ENCODE measurements at regions not wholly inside any gene's neighbourhood (a gene's known extent, or its start where the extent isn't known, plus 50 kb on each side); places are given as distances from the start of the nearest gene placed in this dataset.

DNA sequence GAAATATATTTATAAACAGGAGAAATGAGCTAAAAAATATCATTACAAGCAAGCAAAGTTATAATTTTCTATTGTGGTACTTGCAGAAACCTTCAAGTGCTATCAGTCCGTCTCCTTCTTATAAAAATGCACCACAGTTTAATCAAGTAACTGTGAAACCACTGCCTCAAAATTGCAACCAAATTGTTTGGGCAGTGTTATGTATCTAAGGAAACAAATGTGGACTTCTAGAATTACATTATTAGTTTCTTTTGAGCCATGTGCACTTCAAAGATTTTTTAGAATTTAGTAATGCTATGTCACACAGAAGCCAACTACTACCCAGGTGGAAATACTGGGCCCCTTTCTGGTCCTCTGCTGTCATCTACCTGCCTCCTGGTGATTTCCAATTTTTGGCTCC is 495.6 kb downstream of the NYAP2 start:
- TF ChIP-seq ZNF274 (IDR thresholded peaks at IDR 0.05; ENCODE audit: low read depth, low read length): no peak
- H3K4me3 ChIP-seq (ENCODE audit: low read length): no peak overlapping the region

DNA sequence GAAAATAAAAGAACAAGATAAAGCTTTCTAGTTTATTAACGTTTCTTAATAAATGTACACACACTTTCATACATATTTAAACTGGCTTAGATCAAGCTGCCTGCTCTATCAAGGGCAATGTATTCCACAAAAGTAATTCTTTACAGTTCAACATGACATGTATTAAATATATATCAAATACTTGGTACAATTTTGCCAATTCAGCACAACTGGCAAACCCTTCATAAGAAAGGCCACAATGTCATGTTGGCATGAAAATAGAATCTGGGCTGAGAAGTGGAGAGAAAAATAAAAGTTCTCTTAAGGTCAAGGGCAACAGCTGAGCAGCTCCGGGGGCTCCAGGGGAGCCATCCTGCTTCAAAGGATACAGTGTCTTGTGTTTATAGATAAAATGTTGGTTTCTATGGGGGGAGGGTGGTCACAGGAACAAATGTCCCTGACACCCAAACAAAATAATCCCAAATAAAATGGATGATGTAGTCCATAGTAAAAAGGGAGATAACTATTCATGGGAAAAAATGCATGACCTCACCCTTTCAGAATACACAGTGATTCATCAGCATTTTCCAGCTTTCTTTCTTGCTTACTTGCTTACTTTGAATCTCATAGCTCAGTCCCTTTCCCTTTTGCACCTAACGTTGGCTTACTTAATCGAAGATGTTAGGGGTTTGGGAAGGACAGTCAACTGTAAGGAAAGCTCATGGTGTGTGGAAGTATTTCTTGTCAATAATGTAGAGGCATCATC is 494.9 kb downstream of the NYAP2 start:
- no peak for TF ChIP-seq ZNF274 (IDR thresholded peaks at IDR 0.05; ENCODE audit: low read depth, low read length)
- no peak overlapping the region for H3K4me3 ChIP-seq (ENCODE audit: low read length)

DNA sequence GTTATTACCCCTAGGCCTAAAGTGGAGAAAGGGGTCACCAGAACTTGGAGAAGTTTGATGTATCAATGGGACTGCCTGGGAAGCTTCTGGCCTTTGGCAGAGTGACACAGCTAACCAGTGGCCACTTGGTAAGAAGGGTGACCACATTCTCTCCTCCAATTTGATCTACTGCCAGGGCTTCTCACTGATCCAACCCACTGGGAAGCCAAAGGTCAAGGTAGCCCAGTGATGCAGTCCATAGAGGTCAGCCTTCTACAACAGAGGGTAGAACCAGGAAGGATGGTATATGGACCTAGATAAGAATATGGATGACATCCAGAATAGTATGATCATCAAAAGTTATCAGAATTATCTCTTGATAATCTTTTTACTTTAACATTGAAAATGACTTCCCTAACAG is 493.6 kb downstream of the NYAP2 start:
- no peak overlapping the region for H3K4me3 ChIP-seq (ENCODE audit: low read length)
- no peak for TF ChIP-seq ZNF274 (IDR thresholded peaks at IDR 0.05; ENCODE audit: low read depth, low read length)

DNA sequence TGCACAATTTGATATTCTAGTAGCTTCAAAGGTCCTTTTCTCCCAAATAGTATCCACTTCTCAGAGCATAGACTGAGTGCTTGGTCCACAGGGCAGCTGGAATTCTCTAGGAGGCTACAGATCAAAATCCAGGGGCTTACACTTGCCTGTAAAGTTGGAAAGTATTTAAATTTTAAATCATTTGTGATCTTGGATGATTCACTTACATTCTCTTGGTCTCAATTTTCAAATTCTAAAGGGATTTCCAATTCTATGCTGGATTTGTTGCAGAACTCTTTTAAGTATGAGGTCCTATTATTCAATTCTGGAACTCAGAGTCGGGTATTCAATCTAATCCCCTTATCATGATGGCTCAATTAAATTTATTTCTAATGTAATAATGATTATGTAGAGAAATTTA is 492.3 kb downstream of the NYAP2 start:
- no peak for TF ChIP-seq ZNF274 (IDR thresholded peaks at IDR 0.05; ENCODE audit: low read depth, low read length)
- H3K4me3 ChIP-seq (ENCODE audit: low read length): no peak overlapping the region

DNA sequence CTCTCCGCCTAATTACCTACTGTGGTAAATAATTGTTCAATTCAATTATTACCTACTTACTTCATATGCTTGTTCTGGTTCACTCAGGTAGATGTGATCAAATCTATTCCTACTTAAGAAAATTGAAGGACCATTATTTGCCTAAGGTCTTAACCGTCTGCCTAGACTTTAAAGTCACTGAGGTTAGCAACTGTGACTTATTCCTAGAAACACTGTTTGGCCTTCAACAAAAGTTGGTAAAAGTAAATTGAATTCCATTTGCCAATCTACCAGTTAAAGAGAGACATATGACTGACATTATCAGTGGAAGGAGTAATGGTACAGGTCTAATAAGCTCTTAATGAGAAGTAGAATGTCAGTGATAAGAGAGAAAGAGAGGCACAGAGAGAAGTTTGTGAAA is 491.5 kb downstream of the NYAP2 start:
- H3K4me3 ChIP-seq (ENCODE audit: low read length): no peak overlapping the region

DNA sequence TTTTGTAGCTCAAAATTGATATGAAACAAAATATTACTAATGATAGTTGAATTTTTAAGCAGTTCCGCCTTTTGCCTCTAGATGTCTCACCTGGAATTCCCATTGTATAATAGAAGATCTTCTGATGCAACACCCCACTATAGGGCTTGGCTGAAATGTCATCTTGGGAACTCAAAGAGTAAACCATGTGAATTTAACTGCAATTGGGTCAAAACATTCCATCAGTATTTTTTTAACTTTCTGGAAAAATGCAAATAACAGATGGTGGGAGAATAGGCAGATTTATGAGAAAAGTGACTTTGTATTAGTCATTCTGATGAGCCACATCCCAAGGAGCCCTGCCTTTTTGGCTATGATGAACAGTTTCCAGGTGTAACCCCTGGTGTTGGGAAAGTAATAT is 489.9 kb downstream of the NYAP2 start:
- TF ChIP-seq ZNF274 (IDR thresholded peaks at IDR 0.05; ENCODE audit: low read depth, low read length): no peak
- H3K4me3 ChIP-seq (ENCODE audit: low read length): no peak overlapping the region

More for the DNA sequence above, 491.5 kb downstream of the NYAP2 start:
- no peak for TF ChIP-seq ZNF274 (IDR thresholded peaks at IDR 0.05; ENCODE audit: low read depth, low read length)

DNA sequence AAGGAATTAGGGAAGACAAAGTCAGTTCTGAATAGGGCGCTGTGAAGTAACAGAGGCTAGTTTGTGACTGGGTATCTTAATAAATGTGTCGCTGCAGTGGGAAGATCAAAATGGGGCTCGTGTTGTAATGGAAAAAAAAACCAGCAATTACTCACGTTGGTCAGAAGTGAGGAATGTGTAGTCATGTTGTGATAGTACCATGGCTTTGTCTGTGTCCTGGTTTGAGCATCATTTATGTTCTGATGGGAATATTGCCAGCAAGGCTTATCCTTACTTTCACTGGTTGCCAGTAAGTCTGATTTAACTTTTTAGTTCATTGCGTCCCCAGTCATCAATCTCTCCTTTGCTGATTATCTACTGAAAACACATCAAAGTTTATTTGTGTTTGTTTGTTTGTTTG is 467.6 kb downstream of the NYAP2 start:
- H3K4me3 ChIP-seq (ENCODE audit: low read length): no peak overlapping the region
- TF ChIP-seq ZNF274 (IDR thresholded peaks at IDR 0.05; ENCODE audit: low read depth, low read length): no peak

DNA sequence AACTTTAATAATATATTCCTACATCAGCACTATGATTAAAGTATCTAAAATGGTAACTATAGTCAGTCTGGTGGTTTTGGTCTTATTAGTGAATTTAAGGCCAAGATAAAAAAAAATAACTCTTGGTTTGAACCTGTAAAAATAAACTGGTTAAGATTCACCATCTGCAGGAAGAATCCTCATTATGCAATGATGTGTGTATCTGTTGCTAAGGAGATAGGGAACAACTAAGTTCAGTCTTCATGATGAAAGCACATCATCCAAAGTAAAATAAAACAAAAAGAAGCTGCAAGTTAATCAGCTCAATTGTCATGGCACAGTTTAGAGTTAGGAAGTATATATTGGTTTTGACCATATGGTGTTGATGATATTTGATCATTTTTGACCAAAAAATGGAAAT is 466.0 kb downstream of the NYAP2 start:
- TF ChIP-seq ZNF274 (IDR thresholded peaks at IDR 0.05; ENCODE audit: low read depth, low read length): no peak
- no peak overlapping the region for H3K4me3 ChIP-seq (ENCODE audit: low read length)

DNA sequence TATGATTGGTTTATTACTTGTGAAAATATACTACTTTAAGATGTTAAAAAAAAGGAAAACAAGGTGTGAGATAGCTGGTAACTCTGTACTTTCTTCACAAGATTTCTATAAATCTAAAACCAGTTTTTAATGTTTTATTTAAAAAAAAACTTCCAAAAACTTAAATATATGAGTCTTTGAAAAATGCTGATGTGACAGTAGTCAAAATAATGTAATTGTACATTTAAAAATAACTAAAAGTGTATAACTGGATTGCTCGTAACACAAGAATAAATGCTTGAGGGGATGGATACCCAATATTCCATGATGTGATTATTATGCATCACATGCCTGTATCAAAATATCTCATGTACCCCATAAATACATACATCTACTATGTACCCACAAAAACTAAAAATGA is 464.9 kb downstream of the NYAP2 start:
- no peak overlapping the region for H3K4me3 ChIP-seq (ENCODE audit: low read length)
- no peak for TF ChIP-seq ZNF274 (IDR thresholded peaks at IDR 0.05; ENCODE audit: low read depth, low read length)

DNA sequence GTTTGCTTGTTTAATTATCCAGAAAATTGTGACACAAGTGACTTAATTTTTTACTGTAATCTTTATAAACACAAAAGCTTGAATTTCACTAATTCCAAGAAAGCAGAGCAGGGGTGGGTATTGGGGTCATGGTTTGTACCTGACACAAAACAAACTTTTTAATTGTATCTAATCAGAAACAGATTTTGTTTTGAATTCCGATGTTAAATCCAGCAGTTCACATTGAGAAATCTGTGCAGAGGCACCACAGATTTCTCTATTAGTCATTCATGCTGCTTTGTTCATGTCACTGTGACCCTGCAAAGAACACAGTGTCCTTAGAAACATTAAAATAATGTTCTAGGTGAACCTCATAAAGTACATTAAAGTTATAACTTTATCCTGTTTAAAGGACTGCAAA is 443.4 kb downstream of the NYAP2 start:
- TF ChIP-seq ZNF274 (IDR thresholded peaks at IDR 0.05; ENCODE audit: low read depth, low read length): no peak
- no peak overlapping the region for H3K4me3 ChIP-seq (ENCODE audit: low read length)

DNA sequence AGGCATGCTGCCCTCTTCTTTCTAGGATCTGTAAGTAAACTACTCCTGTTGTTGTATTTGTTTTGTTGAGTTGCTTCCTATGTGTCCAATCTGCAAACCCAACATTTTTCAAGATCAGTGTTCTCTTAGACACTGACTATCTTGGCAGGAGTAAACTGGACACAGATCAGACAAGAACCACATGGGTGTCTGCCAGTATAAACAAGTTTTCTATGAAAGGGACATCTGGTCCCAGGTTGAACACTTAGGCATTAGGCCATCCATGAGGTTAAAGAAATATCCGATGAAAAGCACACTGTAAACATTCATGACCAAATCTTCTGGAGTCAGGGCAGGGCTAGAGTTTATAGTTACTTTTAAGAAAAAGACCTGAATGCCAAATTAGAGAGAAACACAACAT is 441.8 kb downstream of the NYAP2 start:
- no peak for TF ChIP-seq ZNF274 (IDR thresholded peaks at IDR 0.05; ENCODE audit: low read depth, low read length)
- no peak overlapping the region for H3K4me3 ChIP-seq (ENCODE audit: low read length)

DNA sequence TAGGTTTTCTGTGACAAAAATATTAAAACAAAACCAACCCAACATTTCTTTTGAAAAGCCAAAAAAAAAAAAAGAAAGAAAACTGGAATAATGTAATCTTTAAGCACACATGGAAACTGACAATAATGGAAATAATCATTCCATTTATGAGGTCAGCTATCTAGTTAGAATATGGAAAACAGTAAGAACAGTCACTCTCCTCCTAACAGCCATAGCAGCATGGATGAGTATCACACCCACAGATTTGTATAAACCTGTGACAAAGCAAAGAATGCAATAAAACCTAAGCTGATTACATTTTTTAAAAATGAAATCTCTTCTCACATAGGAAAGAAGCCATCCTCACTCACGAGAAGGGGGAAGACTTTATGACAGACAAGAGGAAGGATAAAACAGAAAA is 437.8 kb downstream of the NYAP2 start:
- no peak for TF ChIP-seq ZNF274 (IDR thresholded peaks at IDR 0.05; ENCODE audit: low read depth, low read length)

DNA sequence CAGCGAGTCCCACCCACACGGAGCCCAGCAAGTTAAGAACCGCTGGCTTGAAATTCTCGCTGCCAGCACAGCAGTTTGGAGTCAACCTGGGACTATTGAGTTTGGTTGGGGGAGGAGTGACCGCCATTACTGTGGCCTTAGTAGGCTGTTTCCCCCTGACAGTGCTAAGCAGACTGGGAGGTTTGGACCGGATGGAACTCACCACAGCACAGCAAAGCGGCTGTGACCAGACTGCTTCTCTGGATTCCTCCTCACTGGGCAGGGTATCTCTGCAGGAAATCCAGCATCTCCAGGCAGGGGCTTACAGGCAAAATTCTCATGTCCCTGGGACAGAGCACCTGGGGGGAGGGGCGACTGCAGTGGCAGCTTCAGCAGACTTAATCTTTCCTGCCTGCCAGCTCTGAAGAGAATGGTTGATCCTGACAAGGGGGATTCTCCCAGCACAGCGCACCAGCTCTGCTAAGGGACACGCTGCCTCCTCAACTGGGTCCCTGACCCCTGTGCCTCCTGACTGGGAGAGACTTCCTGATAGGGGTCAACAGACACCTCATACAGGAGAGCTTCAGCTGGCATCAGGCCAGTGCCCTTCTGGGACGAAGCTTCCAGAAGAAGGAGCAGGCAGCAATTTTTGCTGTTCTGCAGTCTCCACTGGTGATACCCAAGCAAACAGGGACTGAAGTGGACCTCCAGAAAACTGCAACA is 425.4 kb downstream of the NYAP2 start:
- no peak for TF ChIP-seq ZNF274 (IDR thresholded peaks at IDR 0.05; ENCODE audit: low read depth, low read length)
- H3K4me3 ChIP-seq (ENCODE audit: low read length): no peak overlapping the region

More for the DNA sequence above, 437.8 kb downstream of the NYAP2 start:
- H3K4me3 ChIP-seq (ENCODE audit: low read length): no peak overlapping the region

DNA sequence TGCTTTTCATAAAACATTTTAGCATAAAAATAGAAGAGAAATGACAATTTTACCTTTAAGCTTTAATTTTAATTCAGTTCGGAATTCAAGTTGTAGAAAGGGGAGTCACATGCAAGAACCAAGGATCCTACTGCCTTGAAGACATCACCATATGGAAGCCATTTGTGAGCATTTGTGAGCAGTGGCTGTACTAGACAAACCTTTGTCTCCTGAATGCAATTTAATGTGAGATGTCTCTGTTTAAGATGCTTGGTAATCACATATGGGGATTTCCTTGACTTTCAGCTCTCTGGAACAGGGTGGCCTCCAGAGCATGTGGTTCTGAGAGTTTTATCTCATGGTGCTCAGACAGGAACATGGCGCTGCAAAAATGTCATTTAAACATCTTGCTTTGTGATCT is 421.8 kb downstream of the NYAP2 start:
- no peak overlapping the region for H3K4me3 ChIP-seq (ENCODE audit: low read length)
- no peak for TF ChIP-seq ZNF274 (IDR thresholded peaks at IDR 0.05; ENCODE audit: low read depth, low read length)

DNA sequence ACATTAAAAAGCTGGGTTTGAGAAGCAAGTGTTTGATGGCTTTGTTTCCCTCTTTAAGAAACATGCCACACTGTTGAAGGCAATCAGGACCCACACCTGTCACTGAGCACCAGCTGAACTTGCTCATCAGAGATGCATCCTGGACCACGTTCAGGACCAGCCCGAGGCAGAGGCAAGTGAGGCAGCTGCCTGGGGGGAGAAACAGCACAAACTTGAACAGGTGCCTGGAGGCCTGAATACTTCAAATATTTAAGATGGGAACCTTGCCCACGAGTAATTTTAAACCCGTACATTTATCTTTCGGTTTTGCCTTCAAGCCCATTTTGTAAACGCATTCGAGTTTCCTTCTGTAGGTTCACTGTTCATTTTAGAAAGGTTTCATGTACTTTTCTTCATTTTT is 421.3 kb downstream of the NYAP2 start:
- no peak overlapping the region for H3K4me3 ChIP-seq (ENCODE audit: low read length)
- no peak for TF ChIP-seq ZNF274 (IDR thresholded peaks at IDR 0.05; ENCODE audit: low read depth, low read length)

All from GM08714 (cell line).